Fibroblast of peridontal ligament (primary cell): ENCODE measurements at regions not wholly inside any gene's neighbourhood (a gene's known extent, or its start where the extent isn't known, plus 50 kb on each side); places are given as distances from the start of the nearest gene placed in this dataset.

Experiments
- DNase-seq: peaks from one replicate; pipeline ENCODE4 v3.0.0-alpha.2; 2010; ENCODE audit errors: extremely low read depth

GRCh38 chr3:117126946-117127546 is 417.5 kb downstream of the TUSC7 start:
- DNase-seq = no peak

- DNase-seq = no peak
These were observed 418.6 kb downstream of the TUSC7 start for GRCh38 chr3:117128133-117128532.

- no peak for DNase-seq
These were observed 419.3 kb downstream of the TUSC7 start for GRCh38 chr3:117128872-117129271.

GRCh38 chr3:117129516-117129915 is 419.9 kb downstream of the TUSC7 start:
- DNase-seq = no peak

GRCh38 chr3:117130222-117130621 is 420.6 kb downstream of the TUSC7 start:
- peak; percentile 37 for DNase-seq

GRCh38 chr3:117131259-117131658 is 421.7 kb downstream of the TUSC7 start:
- no peak for DNase-seq

GRCh38 chr3:117133066-117133465 is 423.5 kb downstream of the TUSC7 start:
- peak; percentile 64 for DNase-seq

GRCh38 chr3:117135207-117135606 is 425.6 kb downstream of the TUSC7 start:
- no peak for DNase-seq

- no peak for DNase-seq
These were observed 426.4 kb downstream of the TUSC7 start for GRCh38 chr3:117136003-117136402.

- no peak for DNase-seq
These were observed 427.5 kb downstream of the TUSC7 start for GRCh38 chr3:117137065-117137464.

GRCh38 chr3:117139681-117140080 is 430.1 kb downstream of the TUSC7 start:
- no peak for DNase-seq

GRCh38 chr3:117141812-117142211 is 432.2 kb downstream of the TUSC7 start:
- no peak for DNase-seq

GRCh38 chr3:117144853-117145252 is 435.3 kb downstream of the TUSC7 start:
- peak; percentile 43 for DNase-seq

GRCh38 chr3:117145677-117146076 is 436.1 kb downstream of the TUSC7 start:
- DNase-seq = peak; percentile 31

- DNase-seq = no peak
These were observed 437.0 kb downstream of the TUSC7 start for GRCh38 chr3:117146571-117146970.

GRCh38 chr3:117149584-117149983 is 440.0 kb downstream of the TUSC7 start:
- DNase-seq = no peak

- no peak for DNase-seq
These were observed 441.0 kb downstream of the TUSC7 start for GRCh38 chr3:117150628-117151027.

- no peak for DNase-seq
These were observed 450.6 kb downstream of the TUSC7 start for GRCh38 chr3:117160176-117160575.

GRCh38 chr3:117161816-117162215 is 452.2 kb downstream of the TUSC7 start:
- no peak for DNase-seq

GRCh38 chr3:117165176-117165575 is 455.6 kb downstream of the TUSC7 start:
- DNase-seq = no peak

- no peak for DNase-seq
These were observed 456.0 kb downstream of the TUSC7 start for GRCh38 chr3:117165601-117166051.

GRCh38 chr3:117168896-117169295 is 459.3 kb downstream of the TUSC7 start:
- DNase-seq = no peak

GRCh38 chr3:117170094-117170493 is 460.5 kb downstream of the TUSC7 start:
- no peak for DNase-seq

- no peak for DNase-seq
These were observed 461.5 kb downstream of the TUSC7 start for GRCh38 chr3:117171124-117171523.
